ENCODE measurements at regions not wholly inside any gene's neighbourhood (a gene's known extent, or its start where the extent isn't known, plus 50 kb on each side); places are given as distances from the start of the nearest gene placed in this dataset.

DNA sequence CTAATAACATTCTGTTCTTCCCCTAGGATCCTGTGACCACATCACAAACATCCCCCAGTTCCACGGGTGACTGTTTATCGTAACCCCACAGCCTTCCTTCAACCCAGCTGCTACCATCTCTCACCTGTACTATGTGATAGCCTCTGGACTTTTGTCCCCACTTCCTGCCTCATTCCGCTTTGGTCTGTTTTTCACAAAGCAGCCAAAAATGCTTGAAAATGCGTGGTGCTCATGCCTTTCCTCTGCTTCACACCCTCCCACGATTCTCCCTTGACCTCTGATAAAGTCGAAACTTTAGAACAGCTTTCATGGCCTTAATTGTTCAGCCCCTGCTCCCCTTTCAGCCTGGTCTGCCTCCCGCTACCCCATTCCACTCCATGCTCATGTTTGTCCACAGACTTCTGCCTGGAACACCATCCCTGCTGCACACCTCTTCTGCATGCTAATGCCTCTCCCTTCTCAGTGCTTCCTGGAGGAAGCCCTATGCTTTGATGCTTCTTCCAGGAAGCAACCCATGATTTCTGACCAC lies 165.6 kb downstream of the PLPP3 start (continued):
- TF ChIP-seq SNAI1 (CRISPR knock-in tag; IDR thresholded peaks at IDR 0.05; ENCODE audit: borderline replicate concordance) (no peak), NFIB (CRISPR knock-in tag; IDR thresholded peaks at IDR 0.05; ENCODE audit: borderline replicate concordance) (no peak), SMAD9 (CRISPR knock-in tag; IDR thresholded peaks at IDR 0.05) (no peak), ZNF251 (CRISPR knock-in tag; IDR thresholded peaks at IDR 0.05) (no peak), CCDC6 (CRISPR knock-in tag; IDR thresholded peaks at IDR 0.05) (no peak; the same call in 1 of the 2 replicates), SMC3 (IDR thresholded peaks at IDR 0.05; ENCODE audit: low read length) (no peak), IRF2 (CRISPR knock-in tag; IDR thresholded peaks at IDR 0.05) (no peak; the same call in 1 of the 2 replicates), PHF20 (CRISPR knock-in tag; IDR thresholded peaks at IDR 0.05) (no peak), MEIS1 (CRISPR knock-in tag; IDR thresholded peaks at IDR 0.05; ENCODE audit: borderline replicate concordance) (no peak), GATAD2A (CRISPR knock-in tag; IDR thresholded peaks at IDR 0.05) (peak; percentile 69), ZNF570 (CRISPR knock-in tag; IDR thresholded peaks at IDR 0.05; ENCODE audit: borderline replicate concordance) (no peak), MTA3 (CRISPR knock-in tag; IDR thresholded peaks at IDR 0.05) (no peak), ZNF382 (CRISPR knock-in tag; IDR thresholded peaks at IDR 0.05; ENCODE audit: borderline replicate concordance) (no peak), MTF2 (CRISPR knock-in tag; IDR thresholded peaks at IDR 0.05; ENCODE audit: borderline replicate concordance) (no peak), THAP11 (CRISPR knock-in tag; IDR thresholded peaks at IDR 0.05) (no peak), ZFP62 (CRISPR knock-in tag; IDR thresholded peaks at IDR 0.05) (no peak), ZBTB38 (CRISPR knock-in tag; IDR thresholded peaks at IDR 0.05) (peak; percentile 86), RFX1 (IDR thresholded peaks at IDR 0.05) (no peak), ZNF331 (CRISPR knock-in tag; IDR thresholded peaks at IDR 0.05) (no peak), CBX2 (IDR thresholded peaks at IDR 0.05; ENCODE audit: low read depth, low read length) (no peak), CBX2 (CRISPR knock-in tag; IDR thresholded peaks at IDR 0.05; ENCODE audit: low read depth) (no peak), PLRG1 (conservative IDR thresholded peaks at IDR 0.05) (no peak), HES4 (CRISPR knock-in tag; IDR thresholded peaks at IDR 0.05; ENCODE audit: borderline replicate concordance) (no peak), ZNF354B (CRISPR knock-in tag; IDR thresholded peaks at IDR 0.05) (no peak), GABPA (IDR thresholded peaks at IDR 0.05; ENCODE audit: low read depth, low read length) (no peak), GABPA (CRISPR knock-in tag; IDR thresholded peaks at IDR 0.05; ENCODE audit: low read depth) (no peak), ZNF768 (CRISPR knock-in tag; IDR thresholded peaks at IDR 0.05) (no peak), ZNF180 (CRISPR knock-in tag; IDR thresholded peaks at IDR 0.05; ENCODE audit: borderline replicate concordance, low read depth) (no peak), ZKSCAN8 (CRISPR knock-in tag; IDR thresholded peaks at IDR 0.05; ENCODE audit: borderline replicate concordance) (no peak), REPIN1 (CRISPR knock-in tag; IDR thresholded peaks at IDR 0.05; ENCODE audit: borderline replicate concordance, low read depth) (no peak), DPF2 (CRISPR knock-in tag; IDR thresholded peaks at IDR 0.05; ENCODE audit: borderline replicate concordance, low read depth) (0 out of 2 replicates have a peak, but pooled peaks have one; percentile 45), ZNF546 (CRISPR knock-in tag; conservative IDR thresholded peaks at IDR 0.05) (no peak), PHF5A (CRISPR knock-in tag; IDR thresholded peaks at IDR 0.05; ENCODE audit: low read depth, unreplicated experiment) (no peak)
- TF ChIP-seq, protein P1, sequence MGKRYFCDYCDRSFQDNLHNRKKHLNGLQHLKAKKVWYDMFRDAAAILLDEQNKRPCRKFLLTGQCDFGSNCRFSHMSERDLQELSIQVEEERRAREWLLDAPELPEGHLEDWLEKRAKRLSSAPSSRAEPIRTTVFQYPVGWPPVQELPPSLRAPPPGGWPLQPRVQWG (CRISPR knock-in tag; IDR thresholded peaks at IDR 0.05; ENCODE audit: borderline replicate concordance, low read depth) = no peak
- TF ChIP-seq, protein P2, sequence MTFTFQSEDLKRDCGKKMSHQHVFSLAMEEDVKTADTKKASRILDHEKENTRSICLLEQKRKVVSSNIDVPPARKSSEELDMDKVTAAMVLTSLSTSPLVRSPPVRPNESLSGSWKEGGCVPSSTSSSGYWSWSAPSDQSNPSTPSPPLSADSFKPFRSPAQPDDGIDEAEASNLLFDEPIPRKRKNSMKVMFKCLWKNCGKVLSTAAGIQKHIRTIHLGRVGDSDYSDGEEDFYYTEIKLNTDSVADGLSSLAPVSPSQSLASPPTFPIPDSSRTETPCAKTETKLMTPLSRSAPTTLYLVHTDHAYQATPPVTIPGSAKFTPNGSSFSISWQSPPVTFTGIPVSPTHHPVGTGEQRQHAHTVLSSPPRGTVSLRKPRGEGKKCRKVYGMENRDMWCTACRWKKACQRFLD (CRISPR knock-in tag; IDR thresholded peaks at IDR 0.05; ENCODE audit: borderline replicate concordance) = no peak
